ENCODE measurements at regions not wholly inside any gene's neighbourhood (a gene's known extent, or its start where the extent isn't known, plus 50 kb on each side); places are given as distances from the start of the nearest gene placed in this dataset.
A peak's percentile ranks its signal among the peaks of the same experiment; 100 is the strongest.

- Histone ChIP-seq H4K20me1 (ENCODE audit: insufficient read depth, low read length) (no peaks in the 10 kb centered on the region), H3K9ac (ENCODE audit: low read depth, low read length) (no peak overlapping the region), H2AFZ (ENCODE audit: low read depth, low read length) (no peak overlapping the region), H3K9me3 (ENCODE audit: insufficient read depth, low read length, severe bottlenecking) (no peaks in the 10 kb centered on the region), H3K36me3 (ENCODE audit: insufficient read depth, low read length) (no peaks in the 10 kb centered on the region), H3K79me2 (ENCODE audit: insufficient read depth, low read length) (no peaks in the 10 kb centered on the region), H3K27me3 (ENCODE audit: insufficient read depth, low read length, poor library complexity) (no peaks in the 10 kb centered on the region), H3K4me2 (ENCODE audit: insufficient read depth, low read length) (no peak overlapping the region), H3K4me3 (ENCODE audit: low read depth in 1 of 2, low read length in 2 of 2) (no peak overlapping the region), H3K27ac (ENCODE audit: low read length) (no peak overlapping the region), H3K4me1 (ENCODE audit: insufficient read depth, low read length) (no peaks in the 10 kb centered on the region)
- TF ChIP-seq CTCF (IDR thresholded peaks at IDR 0.05; ENCODE audit: borderline replicate concordance, extremely low read depth, low read length, poor library complexity, severe bottlenecking), result no peak
- no peak for TF ChIP-seq EZH2 (IDR thresholded peaks at IDR 0.05; ENCODE audit: borderline replicate concordance, low read depth, low read length, severe bottlenecking)
- no peak for DNase-seq
- no peak for ATAC-seq (ENCODE audit: insufficient read depth, low read depth)
Measured at GRCh38 chr21:27761623-27762022, 794.7 kb upstream of the ADAMTS5 start.

- ATAC-seq (ENCODE audit: insufficient read depth, low read depth), result no peak
Measured at GRCh38 chr21:27759820-27760219, 792.9 kb upstream of the ADAMTS5 start.

GRCh38 chr21:27759091-27759659, 792.3 kb upstream of the ADAMTS5 start:
- TF ChIP-seq EZH2 (IDR thresholded peaks at IDR 0.05; ENCODE audit: borderline replicate concordance, low read depth, low read length, severe bottlenecking), result no peak
- peak; percentile 11 for TF ChIP-seq CTCF (IDR thresholded peaks at IDR 0.05; ENCODE audit: borderline replicate concordance, extremely low read depth, low read length, poor library complexity, severe bottlenecking)
- no peaks in the 10 kb centered on the region for H4K20me1 ChIP-seq (ENCODE audit: insufficient read depth, low read length)
- no peak overlapping the region for H3K27ac ChIP-seq (ENCODE audit: low read length)
- H3K4me1 ChIP-seq (ENCODE audit: insufficient read depth, low read length), result no peaks in the 10 kb centered on the region
- H3K36me3 ChIP-seq (ENCODE audit: insufficient read depth, low read length), result no peaks in the 10 kb centered on the region
- no peak overlapping the region for H2AFZ ChIP-seq (ENCODE audit: low read depth, low read length)
- no peaks in the 10 kb centered on the region for H3K9me3 ChIP-seq (ENCODE audit: insufficient read depth, low read length, severe bottlenecking)
- H3K4me2 ChIP-seq (ENCODE audit: insufficient read depth, low read length), result no peak overlapping the region
- H3K27me3 ChIP-seq (ENCODE audit: insufficient read depth, low read length, poor library complexity), result no peaks in the 10 kb centered on the region
- no peaks in the 10 kb centered on the region for H3K79me2 ChIP-seq (ENCODE audit: insufficient read depth, low read length)
- ATAC-seq (ENCODE audit: insufficient read depth, low read depth) (no peak), DNase-seq (no peak)
- H3K4me3 ChIP-seq (ENCODE audit: low read depth in 1 of 2, low read length in 2 of 2), result no peak overlapping the region
- H3K9ac ChIP-seq (ENCODE audit: low read depth, low read length), result no peak overlapping the region

More at GRCh38 chr21:27759820-27760219, 792.9 kb upstream of the ADAMTS5 start:
- Histone ChIP-seq H2AFZ (ENCODE audit: low read depth, low read length) (no peak overlapping the region), H3K4me1 (ENCODE audit: insufficient read depth, low read length) (no peaks in the 10 kb centered on the region), H3K27ac (ENCODE audit: low read length) (no peak overlapping the region), H3K79me2 (ENCODE audit: insufficient read depth, low read length) (no peaks in the 10 kb centered on the region), H3K27me3 (ENCODE audit: insufficient read depth, low read length, poor library complexity) (no peaks in the 10 kb centered on the region), H3K4me3 (ENCODE audit: low read depth in 1 of 2, low read length in 2 of 2) (no peak overlapping the region), H3K9me3 (ENCODE audit: insufficient read depth, low read length, severe bottlenecking) (no peaks in the 10 kb centered on the region), H3K36me3 (ENCODE audit: insufficient read depth, low read length) (no peaks in the 10 kb centered on the region), H3K9ac (ENCODE audit: low read depth, low read length) (no peak overlapping the region), H3K4me2 (ENCODE audit: insufficient read depth, low read length) (no peak overlapping the region), H4K20me1 (ENCODE audit: insufficient read depth, low read length) (no peaks in the 10 kb centered on the region)
- TF ChIP-seq CTCF (IDR thresholded peaks at IDR 0.05; ENCODE audit: borderline replicate concordance, extremely low read depth, low read length, poor library complexity, severe bottlenecking) (no peak), EZH2 (IDR thresholded peaks at IDR 0.05; ENCODE audit: borderline replicate concordance, low read depth, low read length, severe bottlenecking) (no peak)
- no peak for DNase-seq
